Heart left ventricle (tissue), 13 donors: ENCODE measurements at regions not wholly inside any gene's neighbourhood (a gene's known extent, or its start where the extent isn't known, plus 50 kb on each side); places are given as distances from the start of the nearest gene placed in this dataset.

Experiments
- CTCF ChIP-seq, 12 donors: fragments of 200-600 bp; sonication (generic) in 4 of 12; IDR thresholded peaks; one replicate each; pipeline versions ENCODE4 v1.5.0 to v1.8.0; 2018 to 2022; ENCODE audit warnings: antibody characterized with exemption in 12 of 12, mild to moderate bottlenecking in 5 of 12
- POLR2A ChIP-seq, 2 donors: fragments of 450-650 bp; IDR thresholded peaks; one replicate each; pipeline ENCODE4 v1.6.1; 2017; ENCODE audit warnings: antibody characterized with exemption in 2 of 2, mild to moderate bottlenecking in 2 of 2, moderate library complexity in 2 of 2
- donor health status: ischemic (EF 13 %, LVEDD 7.1; RV severe dilation, severe dysfunction).
- donor health status: DM: no; HTN: yes; CAD: no.
- donor health status: DM: no; HTN: no; CAD: no.
- donor health status: ischemic (EF 25% LVEDD 6.9; RV normal size, moderate dysfunction).
- donor health status: ischemic (EF 25% LVEDD 5.7; RV mildly dilated, moderate dysfunction).
- donor health status: ischemic (EF 35%, LVEDD 5.7; RV mildly dilated, moderate dysfunction).
- donor health status: nonischemic (EF 11% LVEDD 7.7; RV severe dilation, severe dysfunction).
- donor health status: DM: yes; HTN: yes; CAD: no.
- donor health status: PGD.
- donor health status: ischemic (EF 29% LVEDD 5.4; RV normal size, mild dysfunction).
- donor health status: nonischemic (EF 23%, LVEDD 6.1; RV moderate dilation, normal function).

DNA sequence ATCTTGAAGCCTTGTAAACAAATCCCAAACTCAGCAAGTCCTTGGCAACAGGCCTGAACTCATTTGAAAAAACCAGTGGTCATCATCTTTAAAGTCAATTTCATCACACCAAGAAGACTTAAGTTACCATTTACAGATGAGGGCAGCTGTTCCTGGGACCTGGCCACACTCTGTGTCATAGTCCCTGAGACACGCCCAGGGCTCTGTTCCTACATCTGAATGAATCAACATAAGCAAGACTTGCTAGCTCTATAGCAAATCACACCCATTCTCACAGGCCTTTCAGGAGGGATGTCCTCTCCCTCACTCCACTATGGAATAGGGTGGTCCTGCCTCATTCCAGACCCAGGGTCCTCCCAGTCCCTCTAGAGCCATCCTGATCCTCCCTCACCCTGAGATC lies 142.8 kb downstream of the NSG2 start:
- no peak for TF ChIP-seq CTCF (IDR thresholded peaks at IDR 0.05)
- no peak for TF ChIP-seq POLR2A (IDR thresholded peaks at IDR 0.05)
